ENCODE measurements at regions not wholly inside any gene's neighbourhood (a gene's known extent, or its start where the extent isn't known, plus 50 kb on each side); places are given as distances from the start of the nearest gene placed in this dataset.

GRCh38 chr13:73880365-73880764 lies 253.8 kb downstream of the KLF12 start:
- 87 to 96% (median 91%) methylated on average over 3 of the region's 3 CpGs for WGBS, 4 donors
- H3K4me3 ChIP-seq = no peak overlapping the region
- no peaks in the 10 kb centered on the region for H3K36me3 ChIP-seq (replicated peaks in 1 of 2)
- H3K27ac ChIP-seq = no peak overlapping the region
- H3K27me3 ChIP-seq = no peaks in the 10 kb centered on the region
- intact Hi-C loops (cut with DNase I) = no loop called here
- TF ChIP-seq POLR2A (IDR thresholded peaks at IDR 0.05) = no peak
- TF ChIP-seq, protein P1, sequence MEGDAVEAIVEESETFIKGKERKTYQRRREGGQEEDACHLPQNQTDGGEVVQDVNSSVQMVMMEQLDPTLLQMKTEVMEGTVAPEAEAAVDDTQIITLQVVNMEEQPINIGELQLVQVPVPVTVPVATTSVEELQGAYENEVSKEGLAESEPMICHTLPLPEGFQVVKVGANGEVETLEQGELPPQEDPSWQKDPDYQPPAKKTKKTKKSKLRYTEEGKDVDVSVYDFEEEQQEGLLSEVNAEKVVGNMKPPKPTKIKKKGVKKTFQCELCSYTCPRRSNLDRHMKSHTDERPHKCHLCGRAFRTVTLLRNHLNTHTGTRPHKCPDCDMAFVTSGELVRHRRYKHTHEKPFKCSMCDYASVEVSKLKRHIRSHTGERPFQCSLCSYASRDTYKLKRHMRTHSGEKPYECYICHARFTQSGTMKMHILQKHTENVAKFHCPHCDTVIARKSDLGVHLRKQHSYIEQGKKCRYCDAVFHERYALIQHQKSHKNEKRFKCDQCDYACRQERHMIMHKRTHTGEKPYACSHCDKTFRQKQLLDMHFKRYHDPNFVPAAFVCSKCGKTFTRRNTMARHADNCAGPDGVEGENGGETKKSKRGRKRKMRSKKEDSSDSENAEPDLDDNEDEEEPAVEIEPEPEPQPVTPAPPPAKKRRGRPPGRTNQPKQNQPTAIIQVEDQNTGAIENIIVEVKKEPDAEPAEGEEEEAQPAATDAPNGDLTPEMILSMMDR (IDR thresholded peaks at IDR 0.05) = no peak
- H3K4me1 ChIP-seq (replicated peaks in 1 of 2) = no peaks in the 10 kb centered on the region
- DNase-seq = no peak
- H3K9me3 ChIP-seq (replicated peaks in 1 of 3) = no peaks in the 10 kb centered on the region

DNA sequence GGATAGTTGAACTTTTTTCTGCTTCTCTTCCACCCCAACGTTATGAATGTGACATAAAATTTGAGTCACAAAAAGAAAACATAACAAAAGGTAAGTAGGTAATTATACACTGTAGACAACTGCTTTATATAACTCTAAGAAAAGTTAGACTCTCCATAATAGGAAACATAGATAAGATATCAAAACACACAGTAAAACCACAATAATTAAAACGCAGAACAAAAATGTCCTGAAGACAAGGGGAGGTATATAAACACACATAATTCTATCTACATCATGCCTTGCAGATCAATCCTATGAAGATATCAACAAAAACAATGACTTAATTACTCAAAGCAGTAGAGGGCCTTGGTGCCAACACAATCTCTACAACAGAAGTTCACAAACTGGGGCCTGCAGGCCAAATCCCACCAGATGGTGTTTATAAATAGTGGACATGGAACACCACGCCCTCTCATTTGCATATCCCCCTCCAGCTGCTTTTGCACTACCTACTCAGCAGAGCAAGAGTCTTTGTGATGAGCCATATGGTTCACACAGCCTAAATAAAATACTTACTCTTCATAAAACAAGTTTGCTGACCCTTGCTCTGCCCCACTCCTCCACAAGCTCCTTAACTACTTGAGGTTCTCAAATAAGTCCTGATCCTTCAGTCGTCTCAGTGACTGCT lies 254.7 kb downstream of the KLF12 start:
- no peak overlapping the region for H3K4me3 ChIP-seq
- no peaks in the 10 kb centered on the region for H3K4me1 ChIP-seq (replicated peaks in 1 of 2)
- intact Hi-C loops (cut with DNase I) = no loop called here
- TF ChIP-seq, protein P1 (IDR thresholded peaks at IDR 0.05) = no peak
- TF ChIP-seq POLR2A (IDR thresholded peaks at IDR 0.05) = no peak
- H3K27me3 ChIP-seq = no peaks in the 10 kb centered on the region
- H3K27ac ChIP-seq = no peak overlapping the region
- no peaks in the 10 kb centered on the region for H3K9me3 ChIP-seq (replicated peaks in 1 of 3)
- no peak for DNase-seq
- no peaks in the 10 kb centered on the region for H3K36me3 ChIP-seq (replicated peaks in 1 of 2)
- 59 to 70% (median 62%) methylated on average over 4 of the region's 4 CpGs for WGBS, 4 donors

DNA sequence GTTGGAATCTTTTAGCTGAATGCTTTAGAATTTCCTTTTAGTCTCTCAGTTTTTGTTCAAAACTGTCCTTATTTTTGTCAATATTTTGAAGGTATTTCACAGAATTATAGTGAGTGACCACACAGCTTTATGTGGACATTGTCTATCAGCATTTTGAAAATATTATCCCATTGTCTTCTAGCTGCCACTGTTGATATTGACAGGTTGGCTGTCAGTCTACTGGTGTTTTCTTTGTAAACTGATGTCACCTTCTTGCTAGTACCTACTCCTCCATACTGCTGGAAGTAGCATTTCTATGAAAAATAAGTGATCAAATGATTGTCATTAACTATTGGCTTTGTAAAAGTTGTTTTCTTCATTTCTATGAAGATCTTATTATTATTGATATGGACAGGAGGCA lies 256.8 kb downstream of the KLF12 start:
- no peak overlapping the region for H3K4me3 ChIP-seq
- H3K9me3 ChIP-seq (replicated peaks in 1 of 3) = no peaks in the 10 kb centered on the region
- no peaks in the 10 kb centered on the region for H3K4me1 ChIP-seq (replicated peaks in 1 of 2)
- no peak overlapping the region for H3K27ac ChIP-seq
- H3K27me3 ChIP-seq = no peaks in the 10 kb centered on the region
- intact Hi-C loops (cut with DNase I) = no loop called here
- DNase-seq = no peak
- H3K36me3 ChIP-seq (replicated peaks in 1 of 2) = no peaks in the 10 kb centered on the region
- TF ChIP-seq, protein P1 (IDR thresholded peaks at IDR 0.05) = no peak
- TF ChIP-seq POLR2A (IDR thresholded peaks at IDR 0.05) = no peak

DNA sequence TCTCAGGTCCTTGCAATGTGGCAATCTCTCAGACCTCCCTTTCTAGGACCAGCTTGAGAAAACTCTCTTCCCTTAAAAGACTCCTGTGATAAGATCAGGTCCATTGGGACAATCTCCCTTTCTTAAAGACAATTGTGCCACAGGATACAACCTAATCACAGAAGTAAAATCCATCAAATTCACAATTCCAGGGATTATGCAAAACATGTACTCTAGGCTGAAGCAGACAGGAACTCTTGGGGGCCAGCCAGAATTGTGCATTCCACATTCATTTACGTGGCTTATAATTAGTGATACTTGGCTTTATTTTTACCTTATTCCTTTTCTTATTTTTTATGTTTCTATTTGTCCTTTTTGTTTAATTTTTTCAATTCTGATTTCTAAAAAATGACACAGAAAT lies 257.9 kb downstream of the KLF12 start:
- intact Hi-C loops (cut with DNase I) = no loop called here
- Histone ChIP-seq H3K4me1 (replicated peaks in 1 of 2) (no peaks in the 10 kb centered on the region), H3K9me3 (replicated peaks in 1 of 3) (no peaks in the 10 kb centered on the region), H3K27me3 (no peaks in the 10 kb centered on the region), H3K27ac (no peak overlapping the region), H3K36me3 (replicated peaks in 1 of 2) (no peaks in the 10 kb centered on the region), H3K4me3 (no peak overlapping the region)
- TF ChIP-seq, protein P1 (IDR thresholded peaks at IDR 0.05) = no peak
- no peak for TF ChIP-seq POLR2A (IDR thresholded peaks at IDR 0.05)
- no peak for DNase-seq
- 50 to 81% (median 66%) methylated on average over 1 of the region's 1 CpG for WGBS, 4 donors
